H1 (cell line): ENCODE measurements at regions not wholly inside any gene's neighbourhood (a gene's known extent, or its start where the extent isn't known, plus 50 kb on each side); places are given as distances from the start of the nearest gene placed in this dataset.

ENCODE experiments used
- CTCF ChIA-PET: fragments of 300-600 bp; sonication (Branson Sonifier 250); formaldehyde crosslinking; loops from one replicate; lab custom pipeline; 2021; ENCODE audit not compliant: partially characterized antibody; lab: Charles Lee
- POLR2A ChIA-PET: fragments of 300-600 bp; sonication (Branson Sonifier 250); formaldehyde crosslinking; loops from one replicate; lab custom pipeline; 2021; ENCODE audit warnings: inconsistent platforms; ENCODE audit not compliant: partially characterized antibody; lab: Charles Lee
- DNase-seq, 2 experiments: peaks; one replicate each; pipeline versions ENCODE4 v3.0.0 to v3.0.0-alpha.2; 2010 to 2022; ENCODE audit warnings: low spot score in 2 of 2, low read depth in 1 of 2, mixed read lengths in 1 of 2
- FAIRE-seq: peaks from 2 replicates; lab custom pipeline; 2011; peaks lifted over from hg19 to GRCh38; lab: Jason Lieb, UNC
- H2AFZ ChIP-seq: 2 replicates; pipeline ENCODE4 v1.8.1; 2012; ENCODE audit warnings: low read length, inconsistent platforms
- H2AK5ac ChIP-seq: 2 replicates; pipeline ENCODE4 v1.6.1; 2013; ENCODE audit warnings: low read depth, low read length
- H2BK120ac ChIP-seq: replicated peaks from 2 replicates; pipeline ENCODE3; 2013; ENCODE audit warnings: low read depth, low read length, inconsistent platforms
- H2BK12ac ChIP-seq: 2 replicates; pipeline ENCODE4 v1.6.1; 2013; ENCODE audit warnings: low read depth, low read length
- H2BK15ac ChIP-seq: 2 replicates; pipeline ENCODE4 v1.6.1; 2013; ENCODE audit warnings: low read length
- H2BK20ac ChIP-seq: 2 replicates; pipeline ENCODE4 v1.6.1; 2013; ENCODE audit warnings: low read length
- H2BK5ac ChIP-seq: 2 replicates; pipeline ENCODE4 v1.6.1; 2013; ENCODE audit warnings: low read depth, low read length
- H3K14ac ChIP-seq: 2 replicates; pipeline ENCODE4 v1.6.1; 2013; ENCODE audit warnings: inconsistent platforms; ENCODE audit not compliant: insufficient read length
- H3K18ac ChIP-seq: 2 replicates; pipeline ENCODE4 v1.6.1; 2013; ENCODE audit warnings: low read length; ENCODE audit errors: extremely low read depth
- H3K23ac ChIP-seq: 2 replicates; pipeline ENCODE4 v1.6.1; 2013; ENCODE audit warnings: inconsistent platforms; ENCODE audit not compliant: insufficient read length
- H3K23me2 ChIP-seq: 2 replicates; pipeline ENCODE4 v1.6.1; 2013; ENCODE audit warnings: low read depth, low read length
- H3K27ac ChIP-seq: 2 replicates; pipeline ENCODE4 v1.6.1; 2011; ENCODE audit warnings: low read depth, low read length, inconsistent platforms
- H3K27me3 ChIP-seq, 4 experiments: replicated peaks in 1 of 4; 1 replicate in 1 of 4; 2 replicates in 3 of 4; pipeline versions ENCODE4 v1.6.1 to v1.8.1; 2011 to 2013; ENCODE audit warnings: low read length in 3 of 4, mild to moderate bottlenecking in 3 of 4, inconsistent platforms in 2 of 4, mixed read lengths in 2 of 4, moderate library complexity in 1 of 4; ENCODE audit not compliant: control insufficient read depth in 3 of 4, insufficient read depth in 3 of 4; ENCODE audit errors: extremely low read depth in 1 of 4
- H3K36me3 ChIP-seq, 4 experiments: 2 replicates each; pipeline versions ENCODE4 v1.6.1 to v1.8.1; 2011 to 2013; ENCODE audit warnings: mild to moderate bottlenecking in 4 of 4, low read length in 3 of 4, moderate library complexity in 2 of 4, control low read depth in 1 of 4, inconsistent platforms in 1 of 4; ENCODE audit not compliant: insufficient read depth in 4 of 4, control insufficient read depth in 2 of 4
- H3K4ac ChIP-seq: replicated peaks from 2 replicates; pipeline ENCODE3; 2013; ENCODE audit warnings: low read length, low read depth, mixed read lengths, inconsistent platforms; ENCODE audit not compliant: insufficient read length
- H3K4me1 ChIP-seq, 4 experiments: replicated peaks in 1 of 4; 1 replicate in 1 of 4; 2 replicates in 3 of 4; pipeline versions ENCODE4 v1.6.1 to v1.8.1; 2011 to 2013; ENCODE audit warnings: low read length in 3 of 4, inconsistent platforms in 2 of 4, mixed read lengths in 1 of 4; ENCODE audit not compliant: insufficient read depth in 4 of 4, control insufficient read depth in 3 of 4
- H3K4me2 ChIP-seq, 2 experiments: 2 replicates each; pipeline versions ENCODE4 v1.6.1 to v1.8.1; 2011 to 2013; ENCODE audit warnings: low read depth in 2 of 2, low read length in 2 of 2, control low read depth in 1 of 2, inconsistent platforms in 1 of 2, mild to moderate bottlenecking in 1 of 2; ENCODE audit not compliant: insufficient read depth in 1 of 2
- H3K4me3 ChIP-seq, 4 experiments: fragments of 200-600, 300-600 bp in 1 of 4; sonication (generic), shearing (Covaris generic), sonication (Bioruptor Twin) in 1 of 4; 2 replicates each; pipeline versions ENCODE4 v1.5.1 to v1.8.1; 2011 to 2016; ENCODE audit warnings: low read length in 4 of 4, low read depth in 3 of 4, control low read depth in 2 of 4, inconsistent platforms in 2 of 4, mild to moderate bottlenecking in 2 of 4, mixed read lengths in 1 of 4, moderate library complexity in 1 of 4; ENCODE audit not compliant: insufficient read depth in 2 of 4; ENCODE audit errors: extremely low read depth in 1 of 4
- H3K56ac ChIP-seq: replicated peaks from 2 replicates; pipeline ENCODE3; 2013; ENCODE audit warnings: low read depth, mild to moderate bottlenecking, mixed read lengths, low read length, inconsistent platforms; ENCODE audit not compliant: insufficient read length
- H3K79me1 ChIP-seq: 2 replicates; pipeline ENCODE4 v1.6.1; 2013; ENCODE audit warnings: low read depth, low read length, control low read depth
- H3K79me2 ChIP-seq, 2 experiments: 2 replicates each; pipeline versions ENCODE4 v1.6.1 to v1.8.1; 2012 to 2013; ENCODE audit warnings: low read length in 2 of 2, mild to moderate bottlenecking in 2 of 2, inconsistent platforms in 1 of 2; ENCODE audit not compliant: insufficient read depth in 2 of 2, control insufficient read depth in 1 of 2
- H3K9ac ChIP-seq, 4 experiments: replicated peaks in 1 of 4; 1 replicate in 1 of 4; 2 replicates in 3 of 4; pipeline versions ENCODE4 v1.6.1 to v1.8.1; 2011 to 2013; ENCODE audit warnings: low read depth in 3 of 4, low read length in 3 of 4, control low read depth in 2 of 4, mild to moderate bottlenecking in 2 of 4, moderate library complexity in 2 of 4, inconsistent platforms in 1 of 4; ENCODE audit errors: extremely low read depth in 1 of 4
- H3K9me3 ChIP-seq, 2 experiments: 2 replicates each; pipeline versions ENCODE4 v1.6.1 to v1.8.1; 2012 to 2013; ENCODE audit warnings: mild to moderate bottlenecking in 2 of 2, moderate library complexity in 2 of 2, control low read depth in 1 of 2, inconsistent platforms in 1 of 2, low read depth in 1 of 2, low read length in 1 of 2, mixed read lengths in 1 of 2; ENCODE audit not compliant: insufficient read depth in 2 of 2
- H4K20me1 ChIP-seq, 2 experiments: replicated peaks in 1 of 2; 2 replicates each; pipeline versions ENCODE3 to v1.8.1; 2011 to 2013; ENCODE audit warnings: inconsistent platforms in 2 of 2, low read length in 2 of 2, mild to moderate bottlenecking in 1 of 2; ENCODE audit not compliant: insufficient read depth in 2 of 2, control insufficient read depth in 1 of 2
- H4K5ac ChIP-seq: 2 replicates; pipeline ENCODE4 v1.6.1; 2013; ENCODE audit warnings: low read length, low read depth, mixed read lengths, inconsistent platforms; ENCODE audit not compliant: insufficient read length
- H4K8ac ChIP-seq: 2 replicates; pipeline ENCODE4 v1.8.0; 2013; ENCODE audit warnings: mild to moderate bottlenecking, moderate library complexity, low read length, inconsistent platforms; ENCODE audit not compliant: insufficient read depth; ENCODE audit errors: extremely low read depth
- H4K91ac ChIP-seq: replicated peaks from 2 replicates; pipeline ENCODE3; 2013; ENCODE audit warnings: low read length, mixed read lengths, inconsistent platforms; ENCODE audit not compliant: insufficient read length
- ATF2 ChIP-seq: IDR thresholded peaks from 2 replicates; pipeline ENCODE4 v1.6.1; 2012; ENCODE audit warnings: low read length, inconsistent platforms
- CHD1 ChIP-seq: IDR thresholded peaks from 2 replicates; pipeline ENCODE4 v1.6.1; 2012; ENCODE audit warnings: low read depth, low read length, improper control_type of control experiment
- POLR2A ChIP-seq, 2 experiments: IDR thresholded peaks; 1 replicate in 1 of 2; 2 replicates in 1 of 2; pipeline ENCODE4 v1.6.1; 2011; ENCODE audit warnings: low read depth in 2 of 2, low read length in 2 of 2, mild to moderate bottlenecking in 2 of 2; ENCODE audit errors: control extremely low read depth in 1 of 2
- SP2 ChIP-seq: IDR thresholded peaks from 2 replicates; pipeline ENCODE4 v1.6.1; 2012; ENCODE audit warnings: mild to moderate bottlenecking, low read length, inconsistent platforms
- SRF ChIP-seq: IDR thresholded peaks from 2 replicates; pipeline ENCODE4 v1.6.1; 2011; ENCODE audit warnings: mild to moderate bottlenecking, low read depth, low read length, moderate library complexity
- SUZ12 ChIP-seq: fragments of 200-600 bp; sonication (generic); IDR thresholded peaks from 2 replicates; pipeline ENCODE4 v1.6.1; 2012; ENCODE audit warnings: mild to moderate bottlenecking, inconsistent platforms, low read length, moderate library complexity, mixed read lengths
- TAF7 ChIP-seq: optimal IDR thresholded peaks from 2 replicates; pipeline ENCODE3; 2011; ENCODE audit warnings: low read depth, mild to moderate bottlenecking, inconsistent platforms, low read length, moderate library complexity, borderline replicate concordance
- USF2 ChIP-seq: IDR thresholded peaks from 2 replicates; pipeline ENCODE4 v1.6.1; 2011; ENCODE audit warnings: low read length, improper control_type of control experiment
- YY1 ChIP-seq: IDR thresholded peaks from 2 replicates; pipeline ENCODE4 v1.6.1; 2011; ENCODE audit warnings: low read depth, mild to moderate bottlenecking, low read length
- WGBS, 2 experiments: shearing (Covaris generic) in 1 of 2; methylation state at CpG; one replicate each; pipeline versions ENCODE4 v1.1.6 to v1.1.7; 2013 to 2015; ENCODE audit warnings: low lambda C conversion rate in 2 of 2, mixed read lengths in 2 of 2, inconsistent platforms in 1 of 2, low coverage in 1 of 2, missing lambda C conversion rate in 1 of 2; ENCODE audit not compliant: insufficient replicate concordance in 2 of 2, insufficient coverage in 1 of 2, insufficient read length in 1 of 2; ENCODE audit errors: extremely low coverage in 1 of 2, missing lambda C conversion rate in 1 of 2; 5-methylcytosine and 5-hydroxymethylcytosine counted together

GRCh38 chr7:353746-354325 lies 63.9 kb downstream of the FOXL3 start:
- TF ChIP-seq ATF2 = no peak
- TF ChIP-seq POLR2A (IDR thresholded peaks at IDR 0.05; ENCODE audit: control extremely low read depth in 1 of 2, low read depth in 2 of 2, low read length in 2 of 2) = no peak
- TF ChIP-seq SRF = no peak
- TF ChIP-seq USF2 = no peak
- no peak for TF ChIP-seq CHD1
- TF ChIP-seq TAF7 = no peak
- TF ChIP-seq SP2 = no peak
- TF ChIP-seq YY1 = no peak
- no peak for TF ChIP-seq SUZ12
- Histone ChIP-seq H2BK12ac (no peak overlapping the region), H3K4me2 (no peak overlapping the region), H3K4me3 (no peak overlapping the region), H3K27me3 (no peaks in the 10 kb centered on the region), H3K23ac (no peak overlapping the region), H3K9me3 (peaks cover 2 to 3% of the 10 kb centered on the region in 2 experiments; a peak in 1 of 4 replicates), H2BK120ac (no peak overlapping the region), H3K14ac (no peak overlapping the region), H3K79me2 (no peaks in the 10 kb centered on the region), H2BK15ac (no peak overlapping the region), H3K23me2 (peaks cover 17% of the 10 kb centered on the region; the same call in 1 of the 2 replicates), H4K8ac (peak overlapping the region; percentile 32; the same call in 1 of the 2 replicates), H3K36me3 (no peaks in the 10 kb centered on the region), H2BK5ac (no peak overlapping the region), H2BK20ac (no peak overlapping the region), H3K18ac (no peak overlapping the region), H3K4me1 (no peaks in the 10 kb centered on the region; a peak in 3 of 7 replicates), H3K56ac (no peak overlapping the region), H2AK5ac (no peak overlapping the region), H4K5ac (no peak overlapping the region), H2AFZ (no peak overlapping the region), H3K4ac (no peak overlapping the region), H3K9ac (no peak overlapping the region), H4K20me1 (peaks cover 0 to 3% of the 10 kb centered on the region in 2 experiments), H3K27ac (no peak overlapping the region), H4K91ac (no peak overlapping the region), H3K79me1 (no peaks in the 10 kb centered on the region)
- WGBS, 2 experiments = 90% methylated on average over 23 of the region's 28 CpGs; no CpG with 5 or more reads in 1 of the 2 experiments
- ChIA-PET POLR2A (no interaction called here), CTCF (interaction anchor here (1.0 to 1.1 kb wide), 3 partner anchors 9 to 21 kb away, joined by 3 to 4 read pairs (median 3); no protein-coding TSS in a partner anchor)
- FAIRE-seq = no peak
- no peak for DNase-seq
